Keratinocyte (primary cell): ENCODE measurements at regions not wholly inside any gene's neighbourhood (a gene's known extent, or its start where the extent isn't known, plus 50 kb on each side); places are given as distances from the start of the nearest gene placed in this dataset.

Experiments
- DNase-seq: peaks from one replicate; pipeline ENCODE4 v3.0.0-alpha.2; 2011; ENCODE audit warnings: low read depth, missing footprints, low spot score
- FAIRE-seq: peaks from 2 replicates; lab custom pipeline; 2011; peaks lifted over from hg19 to GRCh38; lab: Jason Lieb, UNC
- H2AFZ ChIP-seq: 2 replicates; pipeline ENCODE4 v1.6.0; 2012; ENCODE audit warnings: low read length, control low read depth, inconsistent platforms; ENCODE audit not compliant: control insufficient read depth
- H3K27ac ChIP-seq: 2 replicates; pipeline ENCODE4 v1.5.1; 2011; ENCODE audit warnings: low read length; ENCODE audit not compliant: control insufficient read depth, insufficient read depth
- H3K27me3 ChIP-seq: 3 replicates; pipeline ENCODE4 v1.6.0; 2011; ENCODE audit warnings: low read length; ENCODE audit not compliant: control insufficient read depth, insufficient read depth; ENCODE audit errors: extremely low read depth
- H3K36me3 ChIP-seq, 2 experiments: 2 replicates in 1 of 2; 3 replicates in 1 of 2; pipeline ENCODE4 v1.5.1; 2011; ENCODE audit warnings: low read length in 2 of 2, mild to moderate bottlenecking in 1 of 2; ENCODE audit not compliant: control insufficient read depth in 2 of 2, insufficient read depth in 2 of 2; ENCODE audit errors: extremely low read depth in 1 of 2
- H3K4me1 ChIP-seq: 3 replicates; pipeline ENCODE4 v1.5.1; 2011; ENCODE audit warnings: low read length; ENCODE audit not compliant: control insufficient read depth, insufficient read depth; ENCODE audit errors: extremely low read depth
- H3K4me2 ChIP-seq: 3 replicates; pipeline ENCODE4 v1.6.0; 2011; ENCODE audit warnings: low read depth, low read length; ENCODE audit not compliant: control insufficient read depth, insufficient read depth; ENCODE audit errors: extremely low read depth
- H3K4me3 ChIP-seq, 3 experiments: fragments of 200-600 bp in 1 of 3; sonication (generic) in 1 of 3; 2 replicates in 2 of 3; 3 replicates in 1 of 3; pipeline ENCODE4 v1.5.1; 2011 to 2016; ENCODE audit warnings: low read length in 3 of 3, mild to moderate bottlenecking in 3 of 3, control low read depth in 2 of 3, inconsistent platforms in 1 of 3, low read depth in 1 of 3, mixed read lengths in 1 of 3, mixed run types in 1 of 3, moderate library complexity in 1 of 3; ENCODE audit not compliant: control insufficient read depth in 2 of 3, insufficient read depth in 2 of 3; ENCODE audit errors: extremely low read depth in 1 of 3
- H3K79me2 ChIP-seq: 2 replicates; pipeline ENCODE4 v1.6.0; 2012; ENCODE audit warnings: low read length; ENCODE audit not compliant: control insufficient read depth, insufficient read depth
- H3K9ac ChIP-seq: 3 replicates; pipeline ENCODE4 v1.6.0; 2011; ENCODE audit warnings: low read length; ENCODE audit not compliant: control insufficient read depth, insufficient read depth; ENCODE audit errors: extremely low read depth
- H3K9me1 ChIP-seq: 3 replicates; pipeline ENCODE4 v1.6.0; 2011; ENCODE audit warnings: low read length; ENCODE audit not compliant: control insufficient read depth, insufficient read depth; ENCODE audit errors: extremely low read depth
- H3K9me3 ChIP-seq: 2 replicates; pipeline ENCODE4 v1.5.1; 2012; ENCODE audit warnings: low read depth, low read length; ENCODE audit not compliant: control insufficient read depth
- H4K20me1 ChIP-seq: 3 replicates; pipeline ENCODE4 v1.6.0; 2011; ENCODE audit warnings: low read length; ENCODE audit not compliant: control insufficient read depth, insufficient read depth; ENCODE audit errors: extremely low read depth
- CTCF ChIP-seq, 3 experiments: IDR thresholded peaks in 1 of 3; conservative IDR thresholded peaks in 1 of 3; optimal IDR thresholded peaks in 1 of 3; 2 replicates in 2 of 3; 3 replicates in 1 of 3; pipeline versions ENCODE3 to v1.5.1; 2011; ENCODE audit warnings: low read length in 3 of 3, mild to moderate bottlenecking in 3 of 3, moderate library complexity in 2 of 3, control low read depth in 1 of 3, inconsistent platforms in 1 of 3; ENCODE audit not compliant: insufficient read depth in 2 of 3; ENCODE audit errors: extremely low read depth in 1 of 3
- EZH2 ChIP-seq: IDR thresholded peaks from one replicate; pipeline ENCODE4 v1.6.1; 2012; ENCODE audit warnings: inconsistent platforms, mild to moderate bottlenecking, low read length, moderate library complexity
- dilution Hi-C: fragments of 300-500 bp; cut with MboI; formaldehyde crosslinking; loops from one replicate; pipeline ENCODE4 v1.7.0; 2020; ENCODE audit warnings: low sequenced_read_pairs; ENCODE audit not compliant: extremely low pct_ligation_motif_present

- H3K4me2 ChIP-seq, result no peak overlapping the region
- TF ChIP-seq EZH2, result no peak
- TF ChIP-seq CTCF (optimal IDR thresholded peaks at IDR 0.05 in 1 of 3, IDR thresholded peaks at IDR 0.05 in 1 of 3, conservative IDR thresholded peaks at IDR 0.05 in 1 of 3; ENCODE audit: extremely low read depth in 1 of 3, insufficient read depth in 2 of 3, low read length in 3 of 3), result no peak
- H3K27me3 ChIP-seq, result peaks cover 11% of the 10 kb centered on the region
- FAIRE-seq (no peak), DNase-seq (no peak)
- no peak overlapping the region for H3K4me3 ChIP-seq
- H4K20me1 ChIP-seq, result no peaks in the 10 kb centered on the region
- no peaks in the 10 kb centered on the region for H3K9me1 ChIP-seq
- H2AFZ ChIP-seq, result no peak overlapping the region
- H3K4me1 ChIP-seq, result peaks cover 8% of the 10 kb centered on the region
- dilution Hi-C loops, result no loop called here
- no peak overlapping the region for H3K27ac ChIP-seq
- H3K36me3 ChIP-seq, result no peaks in the 10 kb centered on the region
- H3K9me3 ChIP-seq, result no peaks in the 10 kb centered on the region
- no peak overlapping the region for H3K9ac ChIP-seq
- H3K79me2 ChIP-seq, result no peaks in the 10 kb centered on the region
Measured at GRCh38 chr21:41558842-41559241, 50.9 kb upstream of the TMPRSS2 start.

- DNase-seq (no peak), FAIRE-seq (no peak)
- peaks cover 8% of the 10 kb centered on the region for H3K4me1 ChIP-seq
- no peak for TF ChIP-seq EZH2
- TF ChIP-seq CTCF (optimal IDR thresholded peaks at IDR 0.05 in 1 of 3, IDR thresholded peaks at IDR 0.05 in 1 of 3, conservative IDR thresholded peaks at IDR 0.05 in 1 of 3; ENCODE audit: extremely low read depth in 1 of 3, insufficient read depth in 2 of 3, low read length in 3 of 3), result no peak
- no peaks in the 10 kb centered on the region for H3K36me3 ChIP-seq
- H3K4me3 ChIP-seq, result no peak overlapping the region
- H3K9me3 ChIP-seq, result no peaks in the 10 kb centered on the region
- no peak overlapping the region for H2AFZ ChIP-seq
- H3K79me2 ChIP-seq, result no peaks in the 10 kb centered on the region
- H4K20me1 ChIP-seq, result no peaks in the 10 kb centered on the region
- H3K9ac ChIP-seq, result no peak overlapping the region
- no peak overlapping the region for H3K4me2 ChIP-seq
- H3K9me1 ChIP-seq, result no peaks in the 10 kb centered on the region
- no peak overlapping the region for H3K27ac ChIP-seq
- peaks cover 11% of the 10 kb centered on the region for H3K27me3 ChIP-seq
- dilution Hi-C loops, result no loop called here
Measured at GRCh38 chr21:41557884-41558283, 49.9 kb upstream of the TMPRSS2 start.
